Type B pancreatic cell (in vitro differentiated cells): ENCODE measurements at regions not wholly inside any gene's neighbourhood (a gene's known extent, or its start where the extent isn't known, plus 50 kb on each side); places are given as distances from the start of the nearest gene placed in this dataset.
"Not testable (repeated sequence)": the region's sequence is repeated elsewhere in the genome, so short reads cannot be mapped to it uniquely, and the experiment has no call there.

Source experiments
- DNase-seq: peaks from one replicate; pipeline ENCODE4 v3.0.0; 2021; ENCODE audit warnings: mixed read lengths; ENCODE audit not compliant: unreplicated experiment; ENCODE audit errors: extremely low spot score
- H3K27ac Mint-ChIP-seq: 2 replicates; pipeline ENCODE4 v1.8.0; 2021; ENCODE audit warnings: mild to moderate bottlenecking, mixed read lengths
- H3K27me3 Mint-ChIP-seq: 2 replicates; pipeline ENCODE4 v1.8.0; 2021; ENCODE audit warnings: mixed read lengths
- H3K36me3 Mint-ChIP-seq: 2 replicates; pipeline ENCODE4 v1.8.0; 2021; ENCODE audit warnings: mixed read lengths
- H3K4me1 Mint-ChIP-seq: one replicate; pipeline ENCODE4 v1.8.0; 2021; ENCODE audit warnings: mixed read lengths; ENCODE audit not compliant: unreplicated experiment
- H3K4me3 Mint-ChIP-seq: 2 replicates; pipeline ENCODE4 v1.8.0; 2021; ENCODE audit warnings: mild to moderate bottlenecking, mixed read lengths
- H3K9me3 Mint-ChIP-seq: 2 replicates; pipeline ENCODE4 v1.8.0; 2021; ENCODE audit warnings: mixed read lengths
- CTCF ChIP-seq: fragments of 200-600 bp; sonication (generic); conservative IDR thresholded peaks from 2 replicates; pipeline ENCODE4 v1.5.0; 2021; ENCODE audit warnings: antibody characterized with exemption, mild to moderate bottlenecking

GRCh38 chr15:77897896-77898406, 179.6 kb downstream of the TBC1D2B start:
- Mint-ChIP-seq H3K4me3 (no peak overlapping the region), H3K9me3 (no peaks in the 10 kb centered on the region), H3K4me1 (peaks cover 5% of the 10 kb centered on the region), H3K36me3 (no peaks in the 10 kb centered on the region), H3K27ac (no peak overlapping the region), H3K27me3 (peaks cover 4% of the 10 kb centered on the region)
- no peak for TF ChIP-seq CTCF
- DNase-seq = no peak

- DNase-seq, H3K4me1 Mint-ChIP-seq, H3K36me3 Mint-ChIP-seq, H3K27me3 Mint-ChIP-seq, H3K27ac Mint-ChIP-seq, H3K4me3 Mint-ChIP-seq, H3K9me3 Mint-ChIP-seq: not testable (repeated sequence)
Measured at GRCh38 chr15:77897113-77897895, 180.2 kb downstream of the TBC1D2B start.

GRCh38 chr15:77896147-77897112, 181.1 kb downstream of the TBC1D2B start:
- H3K27me3 Mint-ChIP-seq, H3K36me3 Mint-ChIP-seq, H3K4me1 Mint-ChIP-seq, H3K9me3 Mint-ChIP-seq, DNase-seq, H3K27ac Mint-ChIP-seq, H3K4me3 Mint-ChIP-seq: not testable (repeated sequence)

GRCh38 chr15:77895742-77896141, 181.8 kb downstream of the TBC1D2B start:
- TF ChIP-seq CTCF = no peak
- DNase-seq = no peak
- no peaks in the 10 kb centered on the region for H3K36me3 Mint-ChIP-seq
- no peaks in the 10 kb centered on the region for H3K9me3 Mint-ChIP-seq
- H3K4me3 Mint-ChIP-seq = no peak overlapping the region
- H3K27ac Mint-ChIP-seq = no peak overlapping the region
- H3K4me1 Mint-ChIP-seq = peaks cover 5% of the 10 kb centered on the region
- peaks cover 4% of the 10 kb centered on the region for H3K27me3 Mint-ChIP-seq

GRCh38 chr15:77895145-77895544, 182.4 kb downstream of the TBC1D2B start:
- not testable (repeated sequence) for DNase-seq, H3K27ac Mint-ChIP-seq, H3K36me3 Mint-ChIP-seq, H3K27me3 Mint-ChIP-seq, H3K4me1 Mint-ChIP-seq, H3K4me3 Mint-ChIP-seq, H3K9me3 Mint-ChIP-seq

- H3K9me3 Mint-ChIP-seq, H3K27me3 Mint-ChIP-seq, H3K4me3 Mint-ChIP-seq, H3K27ac Mint-ChIP-seq, DNase-seq, H3K36me3 Mint-ChIP-seq: not testable (repeated sequence)
- peaks cover 14% of the 10 kb centered on the region for H3K4me1 Mint-ChIP-seq
Measured at GRCh38 chr15:77893671-77894640, 183.6 kb downstream of the TBC1D2B start.

GRCh38 chr15:77893246-77893645, 184.3 kb downstream of the TBC1D2B start:
- H3K36me3 Mint-ChIP-seq, DNase-seq, H3K27me3 Mint-ChIP-seq: not testable (repeated sequence)

More at GRCh38 chr15:77893246-77893645, 184.3 kb downstream of the TBC1D2B start:
- not testable (repeated sequence) for H3K9me3 Mint-ChIP-seq, H3K27ac Mint-ChIP-seq, H3K4me3 Mint-ChIP-seq
- H3K4me1 Mint-ChIP-seq = peaks cover 15% of the 10 kb centered on the region
